ENCODE measurements at regions not wholly inside any gene's neighbourhood (a gene's known extent, or its start where the extent isn't known, plus 50 kb on each side); places are given as distances from the start of the nearest gene placed in this dataset.

DNA sequence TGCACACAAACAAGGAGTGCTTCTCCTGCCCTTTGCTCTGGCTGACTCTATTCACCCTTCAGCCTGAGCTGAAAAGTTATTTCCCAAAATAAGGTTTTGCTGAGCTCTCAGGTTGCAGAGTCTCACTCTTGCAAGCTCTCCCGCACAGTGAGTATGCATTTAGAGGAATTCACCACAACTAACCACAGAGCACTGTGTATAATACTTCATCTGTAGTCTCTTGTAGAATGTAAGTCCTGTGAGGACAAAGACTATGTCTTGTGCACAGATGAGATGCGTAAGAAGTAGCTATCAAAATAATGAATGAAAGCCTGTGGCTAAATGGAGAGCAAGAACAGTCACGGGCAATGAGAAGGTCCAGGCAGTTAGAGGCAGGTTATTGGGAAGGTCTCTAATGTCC is 156.5 kb upstream of the SLCO3A1 start:
- no peak for TF ChIP-seq AFF4 (CRISPR knock-in tag; IDR thresholded peaks at IDR 0.05)
- TF ChIP-seq CTCF (CRISPR knock-in tag; IDR thresholded peaks at IDR 0.05): no peak
- TF ChIP-seq CENPBD1 (CRISPR knock-in tag; IDR thresholded peaks at IDR 0.05; ENCODE audit: borderline replicate concordance, low read depth): no peak
- TF ChIP-seq TEAD2 (CRISPR knock-in tag; IDR thresholded peaks at IDR 0.05): no peak
- TF ChIP-seq RNF2 (conservative IDR thresholded peaks at IDR 0.05; ENCODE audit: low read depth): no peak
- TF ChIP-seq SIN3A (IDR thresholded peaks at IDR 0.05; ENCODE audit: borderline replicate concordance, low read depth, low read length): no peak
- TF ChIP-seq POLR2A (IDR thresholded peaks at IDR 0.05; ENCODE audit: insufficient read depth in 1 of 2, low read depth in 2 of 2, low read length in 2 of 2): no peak
- TF ChIP-seq ADNP (CRISPR knock-in tag; IDR thresholded peaks at IDR 0.05): no peak
- no peak for TF ChIP-seq TBP (CRISPR knock-in tag; IDR thresholded peaks at IDR 0.05)
- no peak for TF ChIP-seq ZNF281 (CRISPR knock-in tag; IDR thresholded peaks at IDR 0.05; ENCODE audit: borderline replicate concordance)
- no peak for TF ChIP-seq USF2 (IDR thresholded peaks at IDR 0.05; ENCODE audit: low read depth, low read length)
- TF ChIP-seq USF2 (CRISPR knock-in tag; IDR thresholded peaks at IDR 0.05; ENCODE audit: borderline replicate concordance): no peak
- no peak for TF ChIP-seq ATF7-NPFF (CRISPR knock-in tag; IDR thresholded peaks at IDR 0.05; ENCODE audit: low read depth)
- TF ChIP-seq SNAPC5 (CRISPR knock-in tag; IDR thresholded peaks at IDR 0.05; ENCODE audit: borderline replicate concordance): no peak

Measured in HepG2 (cell line).